ENCODE measurements at regions not wholly inside any gene's neighbourhood (a gene's known extent, or its start where the extent isn't known, plus 50 kb on each side); places are given as distances from the start of the nearest gene placed in this dataset.

GRCh38 chr18:61167902-61168301 is 165.3 kb upstream of the CDH20 start:
- no peak for DNase-seq (ENCODE audit: low spot score)

GRCh38 chr18:61169386-61169785 is 163.8 kb upstream of the CDH20 start:
- no peak for DNase-seq (ENCODE audit: low spot score)

GRCh38 chr18:61172624-61173023 is 160.6 kb upstream of the CDH20 start:
- DNase-seq (ENCODE audit: low spot score): no peak

- DNase-seq (ENCODE audit: low spot score): no peak
Observed at GRCh38 chr18:61173554-61173953, 159.7 kb upstream of the CDH20 start.

GRCh38 chr18:61183798-61184197 is 149.4 kb upstream of the CDH20 start:
- DNase-seq (ENCODE audit: low spot score): no peak

GRCh38 chr18:61187971-61188370 is 145.3 kb upstream of the CDH20 start:
- no peak for DNase-seq (ENCODE audit: low spot score)

GRCh38 chr18:61189376-61189775 is 143.9 kb upstream of the CDH20 start:
- DNase-seq (ENCODE audit: low spot score): no peak

GRCh38 chr18:61194726-61195125 is 138.5 kb upstream of the CDH20 start:
- no peak for DNase-seq (ENCODE audit: low spot score)

GRCh38 chr18:61196750-61197149 is 136.5 kb upstream of the CDH20 start:
- DNase-seq (ENCODE audit: low spot score): no peak

GRCh38 chr18:61198486-61198885 is 134.7 kb upstream of the CDH20 start:
- DNase-seq (ENCODE audit: low spot score): no peak

GRCh38 chr18:61199171-61199848 is 133.9 kb upstream of the CDH20 start:
- DNase-seq (ENCODE audit: low spot score): no peak

GRCh38 chr18:61201511-61201910 is 131.7 kb upstream of the CDH20 start:
- DNase-seq (ENCODE audit: low spot score): no peak

GRCh38 chr18:61203151-61203550 is 130.1 kb upstream of the CDH20 start:
- no peak for DNase-seq (ENCODE audit: low spot score)

- no peak for DNase-seq (ENCODE audit: low spot score)
Observed at GRCh38 chr18:61209801-61210200, 123.4 kb upstream of the CDH20 start.

GRCh38 chr18:61216051-61216450 is 117.2 kb upstream of the CDH20 start:
- no peak for DNase-seq (ENCODE audit: low spot score)

- DNase-seq (ENCODE audit: low spot score): no peak
Observed at GRCh38 chr18:61222206-61222605, 111.0 kb upstream of the CDH20 start.

- no peak for DNase-seq (ENCODE audit: low spot score)
Observed at GRCh38 chr18:61225336-61225735, 107.9 kb upstream of the CDH20 start.

- no peak for DNase-seq (ENCODE audit: low spot score)
Observed at GRCh38 chr18:61236356-61237057, 96.7 kb upstream of the CDH20 start.

GRCh38 chr18:61237529-61237928 is 95.7 kb upstream of the CDH20 start:
- DNase-seq (ENCODE audit: low spot score): no peak

- no peak for DNase-seq (ENCODE audit: low spot score)
Observed at GRCh38 chr18:61239051-61239450, 94.2 kb upstream of the CDH20 start.

GRCh38 chr18:61241260-61241853 is 91.9 kb upstream of the CDH20 start:
- no peak for DNase-seq (ENCODE audit: low spot score)

GRCh38 chr18:61244632-61245031 is 88.6 kb upstream of the CDH20 start:
- no peak for DNase-seq (ENCODE audit: low spot score)

GRCh38 chr18:61245276-61245675 is 88.0 kb upstream of the CDH20 start:
- no peak for DNase-seq (ENCODE audit: low spot score)
